ENCODE measurements at regions not wholly inside any gene's neighbourhood (a gene's known extent, or its start where the extent isn't known, plus 50 kb on each side); places are given as distances from the start of the nearest gene placed in this dataset.

DNA sequence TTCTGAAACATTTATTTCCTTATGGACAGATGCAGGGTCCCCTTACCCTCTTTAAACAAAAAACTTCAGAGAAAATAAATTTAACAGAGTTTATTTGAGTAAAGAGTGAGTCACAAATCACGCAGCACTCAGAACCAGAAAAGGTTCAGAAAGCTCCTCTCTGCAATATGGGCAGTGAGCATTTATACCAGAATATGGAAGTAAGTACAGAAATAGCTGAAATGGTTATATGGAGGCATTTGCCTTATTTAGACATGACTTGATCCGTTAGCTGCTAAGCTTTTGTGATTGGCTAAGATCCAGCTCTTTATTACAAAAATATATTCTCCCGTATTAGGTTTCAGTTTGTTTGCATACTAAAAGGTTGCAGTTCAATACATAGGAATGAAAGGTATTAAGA lies 1554.1 kb downstream of the EFNA5 start:
- TF ChIP-seq POLR2AphosphoS5 (IDR thresholded peaks at IDR 0.05; ENCODE audit: low read depth, low read length): no peak
- no peak for TF ChIP-seq FOXP2 (optimal IDR thresholded peaks at IDR 0.05; ENCODE audit: borderline replicate concordance, extremely low read depth, extremely low read length, insufficient read depth)
- no peak for TF ChIP-seq SIN3A (IDR thresholded peaks at IDR 0.05; ENCODE audit: borderline replicate concordance, insufficient read depth, low read length)
- no peak for TF ChIP-seq TAF1 (IDR thresholded peaks at IDR 0.05; ENCODE audit: borderline replicate concordance, insufficient read depth, low read length)
- TF ChIP-seq, protein P1, sequence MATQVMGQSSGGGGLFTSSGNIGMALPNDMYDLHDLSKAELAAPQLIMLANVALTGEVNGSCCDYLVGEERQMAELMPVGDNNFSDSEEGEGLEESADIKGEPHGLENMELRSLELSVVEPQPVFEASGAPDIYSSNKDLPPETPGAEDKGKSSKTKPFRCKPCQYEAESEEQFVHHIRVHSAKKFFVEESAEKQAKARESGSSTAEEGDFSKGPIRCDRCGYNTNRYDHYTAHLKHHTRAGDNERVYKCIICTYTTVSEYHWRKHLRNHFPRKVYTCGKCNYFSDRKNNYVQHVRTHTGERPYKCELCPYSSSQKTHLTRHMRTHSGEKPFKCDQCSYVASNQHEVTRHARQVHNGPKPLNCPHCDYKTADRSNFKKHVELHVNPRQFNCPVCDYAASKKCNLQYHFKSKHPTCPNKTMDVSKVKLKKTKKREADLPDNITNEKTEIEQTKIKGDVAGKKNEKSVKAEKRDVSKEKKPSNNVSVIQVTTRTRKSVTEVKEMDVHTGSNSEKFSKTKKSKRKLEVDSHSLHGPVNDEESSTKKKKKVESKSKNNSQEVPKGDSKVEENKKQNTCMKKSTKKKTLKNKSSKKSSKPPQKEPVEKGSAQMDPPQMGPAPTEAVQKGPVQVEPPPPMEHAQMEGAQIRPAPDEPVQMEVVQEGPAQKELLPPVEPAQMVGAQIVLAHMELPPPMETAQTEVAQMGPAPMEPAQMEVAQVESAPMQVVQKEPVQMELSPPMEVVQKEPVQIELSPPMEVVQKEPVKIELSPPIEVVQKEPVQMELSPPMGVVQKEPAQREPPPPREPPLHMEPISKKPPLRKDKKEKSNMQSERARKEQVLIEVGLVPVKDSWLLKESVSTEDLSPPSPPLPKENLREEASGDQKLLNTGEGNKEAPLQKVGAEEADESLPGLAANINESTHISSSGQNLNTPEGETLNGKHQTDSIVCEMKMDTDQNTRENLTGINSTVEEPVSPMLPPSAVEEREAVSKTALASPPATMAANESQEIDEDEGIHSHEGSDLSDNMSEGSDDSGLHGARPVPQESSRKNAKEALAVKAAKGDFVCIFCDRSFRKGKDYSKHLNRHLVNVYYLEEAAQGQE (IDR thresholded peaks at IDR 0.05; ENCODE audit: insufficient read depth in 1 of 2, low read depth in 2 of 2, low read length in 2 of 2): no peak

DNA sequence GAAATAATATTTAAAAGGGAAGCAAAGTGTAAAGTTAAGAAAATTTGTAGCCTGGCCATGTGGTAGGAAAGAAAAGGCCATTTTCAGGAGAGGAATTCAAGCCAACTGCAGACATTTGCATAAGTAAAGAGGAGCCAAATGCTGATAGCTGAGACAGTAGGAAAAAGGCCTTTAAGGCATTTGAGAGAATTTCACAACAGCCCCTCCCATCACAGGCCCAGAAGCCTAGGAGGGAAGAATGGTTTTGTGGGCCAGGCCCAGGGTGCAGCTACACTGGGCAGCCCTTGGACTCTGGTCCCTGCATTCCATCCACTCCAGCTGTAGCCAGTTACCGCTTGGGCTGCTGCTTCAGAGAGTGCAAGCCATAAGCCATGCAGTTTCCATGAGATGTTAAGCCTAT lies 1556.8 kb downstream of the EFNA5 start:
- no peak for TF ChIP-seq FOXP2 (optimal IDR thresholded peaks at IDR 0.05; ENCODE audit: borderline replicate concordance, extremely low read depth, extremely low read length, insufficient read depth)
- no peak for TF ChIP-seq POLR2AphosphoS5 (IDR thresholded peaks at IDR 0.05; ENCODE audit: low read depth, low read length)
- no peak for TF ChIP-seq TAF1 (IDR thresholded peaks at IDR 0.05; ENCODE audit: borderline replicate concordance, insufficient read depth, low read length)
- no peak for TF ChIP-seq SIN3A (IDR thresholded peaks at IDR 0.05; ENCODE audit: borderline replicate concordance, insufficient read depth, low read length)
- TF ChIP-seq, protein P1 (IDR thresholded peaks at IDR 0.05; ENCODE audit: insufficient read depth in 1 of 2, low read depth in 2 of 2, low read length in 2 of 2): no peak

DNA sequence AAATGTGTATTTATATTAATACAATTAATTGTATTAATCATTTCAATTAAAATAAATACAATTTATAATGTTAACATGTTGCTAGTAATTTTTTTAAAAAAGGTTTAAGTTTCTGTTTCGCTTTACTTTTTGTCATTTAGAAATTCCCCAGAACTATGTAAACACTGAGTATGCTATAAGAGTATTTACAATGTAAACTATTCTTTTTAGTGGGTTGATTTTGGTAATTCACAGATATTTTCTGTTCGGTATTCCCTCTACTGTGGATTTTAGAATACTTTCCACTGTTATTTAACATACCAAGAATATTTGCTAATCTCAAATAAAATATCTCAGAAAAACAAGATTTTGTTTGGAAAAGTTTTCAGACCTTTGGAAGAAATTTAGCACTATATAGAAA lies 1564.4 kb downstream of the EFNA5 start:
- TF ChIP-seq TAF1 (IDR thresholded peaks at IDR 0.05; ENCODE audit: borderline replicate concordance, insufficient read depth, low read length): no peak
- TF ChIP-seq, protein P1 (IDR thresholded peaks at IDR 0.05; ENCODE audit: insufficient read depth in 1 of 2, low read depth in 2 of 2, low read length in 2 of 2): no peak
- TF ChIP-seq SIN3A (IDR thresholded peaks at IDR 0.05; ENCODE audit: borderline replicate concordance, insufficient read depth, low read length): no peak
- no peak for TF ChIP-seq FOXP2 (optimal IDR thresholded peaks at IDR 0.05; ENCODE audit: borderline replicate concordance, extremely low read depth, extremely low read length, insufficient read depth)
- no peak for TF ChIP-seq POLR2AphosphoS5 (IDR thresholded peaks at IDR 0.05; ENCODE audit: low read depth, low read length)

DNA sequence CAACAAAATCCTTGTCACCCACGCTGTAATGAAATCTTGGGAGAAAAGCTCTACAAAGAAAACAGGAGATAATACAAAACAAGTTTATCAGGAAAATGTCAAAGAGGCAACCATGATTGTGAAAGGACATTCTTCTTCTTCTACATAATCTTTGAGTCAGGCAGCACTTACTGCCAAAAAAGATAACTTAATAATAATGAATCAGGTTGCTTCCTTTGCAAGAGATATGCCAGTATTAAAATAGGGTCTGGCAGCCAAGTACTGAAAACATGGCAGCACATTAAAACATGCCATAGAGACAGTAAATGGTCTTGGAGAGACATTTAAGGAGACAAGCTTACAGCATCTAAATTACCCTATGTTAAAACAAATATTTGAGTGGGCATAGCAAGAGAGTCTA lies 1573.4 kb downstream of the EFNA5 start:
- TF ChIP-seq POLR2AphosphoS5 (IDR thresholded peaks at IDR 0.05; ENCODE audit: low read depth, low read length): no peak

DNA sequence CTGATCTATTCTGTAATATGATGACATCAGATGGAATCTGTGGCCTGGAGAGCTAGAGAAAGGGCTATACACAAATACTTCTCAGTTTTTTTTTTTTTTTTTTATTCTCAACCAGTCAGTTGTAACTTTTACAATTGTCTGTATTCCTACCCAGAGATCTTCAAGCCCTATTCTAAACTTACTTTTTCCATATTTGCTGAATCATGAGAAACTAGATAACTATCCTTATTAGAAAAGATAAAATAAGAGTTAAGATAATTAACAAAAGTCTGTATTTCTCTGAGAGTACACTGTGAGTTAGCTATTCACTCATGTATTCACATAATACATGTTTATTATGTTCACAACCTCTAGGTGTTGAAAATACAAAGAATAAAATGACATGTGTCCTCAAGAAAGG lies 1575.9 kb downstream of the EFNA5 start:
- no peak for TF ChIP-seq TAF1 (IDR thresholded peaks at IDR 0.05; ENCODE audit: borderline replicate concordance, insufficient read depth, low read length)

DNA sequence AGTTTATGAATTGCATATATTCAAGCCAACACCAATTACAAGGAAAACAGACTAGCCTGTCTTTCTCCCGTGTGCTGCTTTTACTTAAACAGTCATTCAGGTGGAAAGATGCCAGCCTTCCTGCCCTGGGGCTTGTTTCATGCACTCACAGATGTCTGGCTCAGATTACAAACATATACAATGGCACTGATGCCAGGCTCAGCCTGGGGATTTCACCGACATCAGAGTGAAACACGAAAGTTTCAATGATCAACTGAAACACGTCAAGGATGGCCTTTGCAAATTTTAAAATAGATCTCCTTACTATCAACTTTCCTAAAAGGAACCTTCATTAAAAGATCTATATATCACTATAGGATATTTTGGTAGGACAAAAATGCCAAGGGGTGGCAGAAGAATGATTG lies 1576.5 kb downstream of the EFNA5 start:
- TF ChIP-seq SIN3A (IDR thresholded peaks at IDR 0.05; ENCODE audit: borderline replicate concordance, insufficient read depth, low read length) (no peak), FOXP2 (optimal IDR thresholded peaks at IDR 0.05; ENCODE audit: borderline replicate concordance, extremely low read depth, extremely low read length, insufficient read depth) (no peak)

DNA sequence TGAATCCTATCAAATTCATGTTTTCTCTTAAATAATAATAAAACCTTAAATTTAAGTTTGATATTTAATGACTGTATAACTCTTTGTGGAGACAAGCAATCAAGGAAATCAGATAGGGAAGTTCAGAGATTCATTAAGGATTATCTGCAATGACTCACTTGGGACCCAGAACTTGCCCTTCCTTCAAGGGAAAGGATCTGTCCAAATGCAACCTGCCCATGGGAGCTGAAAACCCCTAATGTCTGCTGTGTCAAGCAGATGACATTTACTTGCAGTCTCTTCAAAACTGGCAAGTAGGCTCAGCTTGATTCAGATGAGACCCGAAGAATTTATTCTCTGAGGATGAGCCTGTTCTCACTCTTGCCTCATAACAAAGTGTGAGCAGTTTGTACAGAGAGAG lies 1577.6 kb downstream of the EFNA5 start:
- no peak for TF ChIP-seq SIN3A (IDR thresholded peaks at IDR 0.05; ENCODE audit: borderline replicate concordance, insufficient read depth, low read length)
- TF ChIP-seq, protein P1 (IDR thresholded peaks at IDR 0.05; ENCODE audit: insufficient read depth in 1 of 2, low read depth in 2 of 2, low read length in 2 of 2): peak in 1 of 2 experiments; percentile 63; a peak in 1 of 4 replicates

Data from PFSK-1 (cell line).